ENCODE measurements at regions not wholly inside any gene's neighbourhood (a gene's known extent, or its start where the extent isn't known, plus 50 kb on each side); places are given as distances from the start of the nearest gene placed in this dataset.

DNA sequence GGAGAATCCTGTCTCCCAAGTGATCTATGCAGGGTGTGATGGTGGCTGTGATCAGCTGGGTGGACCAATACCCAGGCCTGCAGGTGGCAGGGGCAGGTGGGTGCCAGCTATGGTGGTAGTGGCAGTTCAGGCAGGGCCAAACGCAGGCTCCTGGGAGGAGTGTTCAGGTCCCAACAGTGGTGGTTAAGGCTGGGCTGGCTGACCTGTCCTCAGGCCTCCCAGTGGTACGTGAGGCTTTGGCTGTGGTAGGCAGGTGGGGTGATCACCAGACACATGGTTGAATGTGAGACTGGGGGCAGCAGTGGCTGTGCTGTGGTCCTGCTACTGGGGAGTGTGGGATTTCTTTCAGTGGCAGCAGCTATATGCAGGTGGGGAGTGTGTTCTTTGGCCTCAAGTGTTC is 126.7 kb upstream of the STARD3NL start:
- TF ChIP-seq, protein P1, sequence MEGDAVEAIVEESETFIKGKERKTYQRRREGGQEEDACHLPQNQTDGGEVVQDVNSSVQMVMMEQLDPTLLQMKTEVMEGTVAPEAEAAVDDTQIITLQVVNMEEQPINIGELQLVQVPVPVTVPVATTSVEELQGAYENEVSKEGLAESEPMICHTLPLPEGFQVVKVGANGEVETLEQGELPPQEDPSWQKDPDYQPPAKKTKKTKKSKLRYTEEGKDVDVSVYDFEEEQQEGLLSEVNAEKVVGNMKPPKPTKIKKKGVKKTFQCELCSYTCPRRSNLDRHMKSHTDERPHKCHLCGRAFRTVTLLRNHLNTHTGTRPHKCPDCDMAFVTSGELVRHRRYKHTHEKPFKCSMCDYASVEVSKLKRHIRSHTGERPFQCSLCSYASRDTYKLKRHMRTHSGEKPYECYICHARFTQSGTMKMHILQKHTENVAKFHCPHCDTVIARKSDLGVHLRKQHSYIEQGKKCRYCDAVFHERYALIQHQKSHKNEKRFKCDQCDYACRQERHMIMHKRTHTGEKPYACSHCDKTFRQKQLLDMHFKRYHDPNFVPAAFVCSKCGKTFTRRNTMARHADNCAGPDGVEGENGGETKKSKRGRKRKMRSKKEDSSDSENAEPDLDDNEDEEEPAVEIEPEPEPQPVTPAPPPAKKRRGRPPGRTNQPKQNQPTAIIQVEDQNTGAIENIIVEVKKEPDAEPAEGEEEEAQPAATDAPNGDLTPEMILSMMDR (IDR thresholded peaks at IDR 0.05): no peak
- no peak for TF ChIP-seq POLR2A (IDR thresholded peaks at IDR 0.05)
- no peak for TF ChIP-seq EP300 (IDR thresholded peaks at IDR 0.05)

Data from tibial nerve (tissue), 4 donors.